GM21529 (cell line): ENCODE measurements at regions not wholly inside any gene's neighbourhood (a gene's known extent, or its start where the extent isn't known, plus 50 kb on each side); places are given as distances from the start of the nearest gene placed in this dataset.
"Not testable (repeated sequence)": the region's sequence is repeated elsewhere in the genome, so short reads cannot be mapped to it uniquely, and the experiment has no call there.

Experiments
- ATAC-seq: cut with Tn5 transposase; IDR thresholded peaks from one replicate; pipeline ENCODE4 v1.9.1; 2021; ENCODE audit not compliant: unreplicated experiment

- no peak for ATAC-seq
These were observed 159.9 kb upstream of the NEGR1 start for GRCh38 chr1:72442262-72442661.

GRCh38 chr1:72439036-72439435, 156.7 kb upstream of the NEGR1 start:
- ATAC-seq = no peak

- ATAC-seq = no peak
These were observed 155.9 kb upstream of the NEGR1 start for GRCh38 chr1:72438270-72438669.

- no peak for ATAC-seq
These were observed 152.7 kb upstream of the NEGR1 start for GRCh38 chr1:72435025-72435424.

- no peak for ATAC-seq
These were observed 151.7 kb upstream of the NEGR1 start for GRCh38 chr1:72434070-72434469.

GRCh38 chr1:72433591-72433990, 151.3 kb upstream of the NEGR1 start:
- peak; percentile 59 for ATAC-seq

GRCh38 chr1:72432645-72433267, 150.4 kb upstream of the NEGR1 start:
- peak; percentile 36 for ATAC-seq

GRCh38 chr1:72431810-72432209, 149.5 kb upstream of the NEGR1 start:
- ATAC-seq = no peak

GRCh38 chr1:72428276-72428675, 145.9 kb upstream of the NEGR1 start:
- not testable (repeated sequence) for ATAC-seq

GRCh38 chr1:72419229-72419628, 136.9 kb upstream of the NEGR1 start:
- no peak for ATAC-seq

- no peak for ATAC-seq
These were observed 129.9 kb upstream of the NEGR1 start for GRCh38 chr1:72412286-72412685.

- no peak for ATAC-seq
These were observed 117.5 kb upstream of the NEGR1 start for GRCh38 chr1:72399807-72400206.

GRCh38 chr1:72397786-72398185, 115.4 kb upstream of the NEGR1 start:
- no peak for ATAC-seq

- no peak for ATAC-seq
These were observed 112.1 kb upstream of the NEGR1 start for GRCh38 chr1:72394457-72394856.

GRCh38 chr1:72379072-72379471, 96.7 kb upstream of the NEGR1 start:
- ATAC-seq = no peak

- no peak for ATAC-seq
These were observed 92.9 kb upstream of the NEGR1 start for GRCh38 chr1:72375226-72375625.

GRCh38 chr1:72371259-72372035, 89.1 kb upstream of the NEGR1 start:
- no peak for ATAC-seq

- ATAC-seq = not testable (repeated sequence)
These were observed 88.5 kb upstream of the NEGR1 start for GRCh38 chr1:72370836-72371235.

GRCh38 chr1:72369069-72369757, 86.9 kb upstream of the NEGR1 start:
- no peak for ATAC-seq

GRCh38 chr1:72366466-72366865, 84.1 kb upstream of the NEGR1 start:
- no peak for ATAC-seq

GRCh38 chr1:72365693-72366092, 83.4 kb upstream of the NEGR1 start:
- no peak for ATAC-seq

- ATAC-seq = no peak
These were observed 80.2 kb upstream of the NEGR1 start for GRCh38 chr1:72362538-72362937.
